GM18508 (cell line): ENCODE measurements at regions not wholly inside any gene's neighbourhood (a gene's known extent, or its start where the extent isn't known, plus 50 kb on each side); places are given as distances from the start of the nearest gene placed in this dataset.

Experiments used
- ATAC-seq: cut with Tn5 transposase; IDR thresholded peaks from one replicate; pipeline ENCODE4 v1.9.1; 2021; ENCODE audit warnings: moderate number of reproducible peaks; ENCODE audit not compliant: insufficient read depth, unreplicated experiment

DNA sequence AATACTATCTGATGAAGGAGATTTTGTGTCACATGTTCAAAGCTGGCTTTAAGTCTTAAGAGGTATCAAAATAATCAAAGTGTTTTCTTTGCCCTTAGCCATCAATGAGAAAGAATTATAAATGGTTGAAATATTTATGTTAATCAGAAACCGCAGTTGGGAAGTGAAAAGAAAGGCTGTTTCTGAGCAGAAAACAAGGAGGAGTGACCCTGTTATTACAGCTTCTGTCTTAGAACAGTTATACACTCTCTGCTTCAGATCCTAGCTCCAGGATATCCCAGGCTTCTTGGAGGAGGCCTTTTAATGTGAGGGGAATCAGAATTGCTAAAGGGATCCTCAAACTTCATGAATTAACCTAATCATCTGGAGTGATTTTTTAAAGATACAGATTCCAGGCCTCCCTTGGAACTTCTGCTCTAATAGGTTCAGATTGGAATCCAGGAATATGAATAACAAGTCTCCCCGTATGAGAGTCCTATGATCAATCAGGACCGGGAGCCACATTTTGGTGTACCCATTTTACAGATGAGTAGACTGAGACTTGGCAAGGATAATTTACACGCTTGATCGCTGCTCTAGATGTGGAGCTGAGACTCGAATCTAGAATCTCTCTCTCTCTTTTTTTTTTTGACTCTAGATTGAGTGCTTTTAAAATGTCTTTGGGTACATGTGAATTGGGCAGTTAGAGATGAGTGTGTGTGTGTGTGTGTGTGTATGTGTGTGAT is 50.8 kb upstream of the JAG1 start:
- ATAC-seq: no peak

- no peak for ATAC-seq
Measured at GRCh38 chr20:10728873-10729670, 55.3 kb upstream of the JAG1 start.

GRCh38 chr20:10729785-10730184 is 56.0 kb upstream of the JAG1 start:
- ATAC-seq: no peak

DNA sequence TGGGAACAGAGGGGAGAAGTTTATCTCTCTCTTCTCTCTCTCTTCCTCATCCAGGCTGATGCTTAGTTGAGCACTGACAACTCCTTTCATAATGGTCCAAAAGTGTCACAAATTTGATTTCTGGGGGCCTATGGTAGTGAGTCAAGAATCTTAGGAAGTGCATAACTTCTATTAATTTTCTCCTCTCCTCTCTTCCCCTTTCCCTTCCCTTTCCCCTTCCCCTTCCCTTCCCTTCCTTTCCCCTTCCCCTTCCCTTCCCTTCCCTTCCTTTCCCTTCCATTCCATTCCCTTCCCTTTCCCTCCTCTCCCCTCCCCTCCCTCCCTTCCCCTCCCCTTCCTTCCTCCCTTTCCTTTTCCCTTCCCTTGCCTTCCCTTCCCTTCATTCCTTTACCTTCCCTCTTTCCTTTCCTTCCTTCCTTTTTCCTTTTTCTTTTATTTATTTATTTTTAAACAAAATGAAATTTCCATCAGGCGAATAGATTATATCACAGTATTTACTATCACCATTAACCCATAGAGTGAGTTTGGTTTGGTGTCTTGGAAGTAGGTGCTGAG is 56.9 kb upstream of the JAG1 start:
- ATAC-seq: no peak

DNA sequence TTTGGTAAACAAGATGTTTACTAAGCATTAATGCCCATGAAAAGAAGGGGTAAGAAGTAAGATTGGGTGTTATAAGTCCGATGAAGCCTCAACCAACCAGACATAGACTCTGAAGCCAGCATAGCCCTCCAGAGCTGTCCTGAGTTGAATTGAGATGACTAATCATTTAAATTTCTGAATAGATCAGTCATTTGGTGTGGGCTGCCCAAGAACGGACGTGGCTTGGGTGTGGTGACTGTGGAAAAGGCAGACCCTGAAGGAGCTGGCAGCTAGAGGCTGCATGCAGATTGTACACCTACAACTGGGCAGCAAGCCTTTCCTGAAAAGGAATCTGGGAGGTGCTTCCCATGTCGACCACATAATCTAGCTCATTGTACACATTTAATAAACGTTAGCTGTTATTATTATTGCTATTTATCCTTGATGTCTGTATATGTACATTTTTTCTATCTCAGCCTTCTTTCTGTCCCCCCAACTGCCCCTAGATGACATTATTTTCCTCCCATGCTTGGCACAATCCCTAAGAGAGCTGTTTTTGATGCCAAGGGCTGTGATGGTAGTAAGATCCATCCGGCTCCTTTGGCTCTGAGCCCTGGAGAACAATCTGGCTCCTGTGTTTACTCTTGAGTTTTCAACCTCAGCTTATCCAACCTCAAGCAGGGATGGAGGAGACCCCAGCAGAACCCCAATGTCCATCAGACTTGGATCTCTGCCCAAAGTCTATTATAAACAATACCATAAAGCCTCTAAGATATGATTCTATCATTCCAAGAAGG is 57.6 kb upstream of the JAG1 start:
- no peak for ATAC-seq

GRCh38 chr20:10733122-10733521 is 59.3 kb upstream of the JAG1 start:
- no peak for ATAC-seq

DNA sequence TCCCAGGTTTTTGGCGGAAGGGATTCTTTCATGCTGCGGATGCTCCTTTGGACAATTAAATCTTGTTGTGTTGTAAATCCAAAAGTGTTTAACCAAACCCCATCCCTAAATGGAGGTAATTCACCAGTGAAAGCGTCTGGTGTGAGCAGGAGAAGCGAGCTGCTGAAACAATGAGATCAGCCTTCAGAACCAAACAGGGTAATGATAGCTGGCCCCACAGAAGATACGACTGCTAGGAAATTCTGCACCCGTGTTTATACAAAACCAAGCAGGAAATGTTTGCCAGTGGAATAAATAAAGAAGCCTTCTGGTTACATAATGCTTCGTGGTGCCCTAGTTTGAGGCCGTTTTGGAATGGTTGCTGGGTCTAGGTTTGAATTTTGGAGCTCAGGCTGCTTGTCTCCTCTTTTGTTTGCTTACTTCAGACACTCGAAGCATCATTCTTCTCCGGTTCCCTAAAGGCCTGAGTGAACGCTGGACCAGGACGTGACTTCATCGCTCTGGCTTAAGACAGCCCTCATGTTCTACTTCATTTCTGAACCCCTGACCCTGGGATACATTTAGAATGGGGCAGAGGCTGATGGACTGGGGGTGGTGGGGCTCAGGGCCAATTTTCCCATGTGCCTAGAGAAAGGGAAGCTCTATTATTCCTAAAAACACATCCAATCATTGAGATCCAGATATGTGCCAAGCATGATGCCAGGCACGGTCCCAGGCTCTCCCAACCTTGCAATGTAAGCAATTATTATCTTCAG is 61.6 kb upstream of the JAG1 start:
- no peak for ATAC-seq

- no peak for ATAC-seq
Measured at GRCh38 chr20:10739134-10739533, 65.3 kb upstream of the JAG1 start.

- ATAC-seq: no peak
Measured at GRCh38 chr20:10739566-10739965, 65.8 kb upstream of the JAG1 start.

GRCh38 chr20:10741060-10741459 is 67.3 kb upstream of the JAG1 start:
- ATAC-seq: no peak

DNA sequence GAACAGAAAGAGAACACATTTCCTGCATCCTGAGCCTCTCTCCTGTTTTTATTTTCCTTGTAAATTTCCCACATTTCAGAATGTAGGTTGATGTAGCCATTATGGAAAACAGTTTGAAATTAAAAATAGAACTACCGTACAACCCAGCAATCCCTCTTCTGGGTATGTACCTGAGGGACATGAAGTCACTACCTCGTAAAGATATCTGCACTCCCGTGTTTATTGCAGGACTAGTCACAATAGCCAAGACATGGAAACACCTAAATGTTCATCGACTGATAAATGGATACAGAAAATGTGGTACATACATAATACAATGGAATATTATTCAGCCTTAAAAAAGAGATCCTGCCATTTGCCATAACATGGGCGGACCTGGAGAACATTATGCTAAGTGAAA is 72.0 kb upstream of the JAG1 start:
- no peak for ATAC-seq

DNA sequence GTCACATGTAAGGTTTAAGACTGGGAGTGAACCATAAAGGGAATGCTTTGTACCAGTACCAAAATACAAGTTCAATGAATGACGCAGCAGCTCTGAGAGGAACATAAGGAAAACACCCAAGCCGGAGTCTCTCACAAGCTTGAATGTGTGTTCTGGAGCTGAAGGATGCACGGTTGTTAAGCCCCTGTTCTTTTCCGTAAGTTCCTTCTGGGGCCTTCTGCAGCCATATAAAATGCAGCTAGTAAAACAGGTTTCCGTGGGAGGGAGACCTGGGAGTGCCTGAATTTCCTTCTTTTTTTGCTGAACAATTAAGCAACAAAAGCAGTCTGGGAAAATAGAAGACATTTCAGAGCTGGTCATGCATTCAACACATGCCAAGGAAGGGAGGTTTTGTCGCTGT is 73.2 kb upstream of the JAG1 start:
- ATAC-seq: no peak

GRCh38 chr20:10749084-10749483 is 75.3 kb upstream of the JAG1 start:
- ATAC-seq: no peak

GRCh38 chr20:10752206-10752605 is 78.4 kb upstream of the JAG1 start:
- no peak for ATAC-seq

- ATAC-seq: no peak
Measured at GRCh38 chr20:10754824-10755223, 81.0 kb upstream of the JAG1 start.

DNA sequence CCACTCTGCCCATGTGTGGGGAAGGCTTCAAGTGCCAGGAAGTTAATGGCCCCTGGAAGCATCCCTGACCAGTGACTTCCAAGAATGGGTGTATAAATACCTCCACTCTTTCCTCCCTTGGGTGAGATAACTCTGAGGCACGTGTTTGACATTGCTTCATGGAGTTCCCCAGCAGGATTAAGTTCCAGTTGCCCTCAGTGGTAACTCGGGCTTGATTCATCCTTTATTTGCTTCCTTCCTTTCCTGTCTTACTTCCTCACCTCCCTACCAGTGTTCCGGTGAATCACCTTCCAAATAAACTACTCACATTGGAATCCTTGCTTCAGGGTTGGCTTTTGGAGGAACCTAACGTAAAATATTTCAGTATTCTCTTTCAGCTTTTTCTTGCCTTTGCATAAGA is 84.6 kb upstream of the JAG1 start:
- ATAC-seq: no peak

DNA sequence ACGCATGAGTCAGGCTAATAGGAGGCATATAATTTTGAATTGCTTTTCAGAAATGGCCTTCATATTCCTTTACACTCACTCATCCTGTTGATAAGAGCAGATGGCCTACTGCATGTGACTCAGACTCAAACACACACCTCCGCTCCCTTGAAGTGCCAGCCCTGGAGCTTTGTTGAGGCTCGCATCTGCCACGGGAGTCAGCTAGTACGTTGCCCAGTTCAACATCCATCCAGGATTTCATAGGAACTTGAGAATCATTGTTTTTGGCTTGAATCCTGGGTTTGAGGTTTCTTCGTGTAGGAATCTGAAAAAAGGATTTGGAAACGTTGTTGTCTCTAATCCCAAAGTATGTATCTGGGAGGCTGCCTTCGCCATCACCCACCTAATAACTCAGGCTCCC is 87.4 kb upstream of the JAG1 start:
- ATAC-seq: no peak

GRCh38 chr20:10761786-10762185 is 88.0 kb upstream of the JAG1 start:
- ATAC-seq: no peak

GRCh38 chr20:10762216-10762615 is 88.4 kb upstream of the JAG1 start:
- ATAC-seq: no peak

DNA sequence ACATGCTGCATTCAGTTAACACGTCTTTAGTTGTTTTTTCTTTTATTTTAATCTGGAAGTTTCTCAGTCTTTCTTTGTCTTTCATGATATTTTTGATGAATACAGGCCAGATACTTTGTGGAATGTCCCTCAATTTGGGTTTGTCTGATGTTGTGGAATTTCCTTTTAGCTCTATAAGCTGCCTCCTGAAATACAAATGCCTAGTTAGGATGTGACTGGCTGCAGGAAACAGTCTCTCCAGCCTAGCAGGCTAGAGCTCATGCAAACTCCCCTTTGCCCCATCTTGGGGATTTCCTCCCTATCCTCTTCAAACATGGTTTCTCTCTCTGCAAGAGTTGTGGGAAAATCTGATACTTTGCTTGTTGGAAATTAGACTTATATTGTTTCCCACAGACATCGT is 89.3 kb upstream of the JAG1 start:
- no peak for ATAC-seq
